ENCODE measurements at regions not wholly inside any gene's neighbourhood (a gene's known extent, or its start where the extent isn't known, plus 50 kb on each side); places are given as distances from the start of the nearest gene placed in this dataset.

GRCh38 chr11:113615098-113615497 lies 91.0 kb downstream of the TMPRSS5 start:
- no peak overlapping the region for H3K27ac ChIP-seq
- H4K20me1 ChIP-seq (ENCODE audit: insufficient read depth), result no peaks in the 10 kb centered on the region
- TF ChIP-seq EZH2 (IDR thresholded peaks at IDR 0.05; ENCODE audit: low read depth) (no peak), CTCF (conservative IDR thresholded peaks at IDR 0.05) (no peak)
- ChIA-PET CTCF (no interaction called here), POLR2A (ENCODE audit: unreplicated experiment) (no interaction called here)
- no peak for DNase-seq
- no peak overlapping the region for H3K4me3 ChIP-seq
- BruUV-seq (replicated peaks), result no TSS peak
- H2AFZ ChIP-seq, result no peak overlapping the region
- H3K79me2 ChIP-seq (ENCODE audit: low read depth), result no peaks in the 10 kb centered on the region
- no peaks in the 10 kb centered on the region for H3K9me3 ChIP-seq (ENCODE audit: insufficient read depth, low read depth)
- intact Hi-C loops (cut with micrococcal nuclease; ENCODE audit: unreplicated experiment), result no loop called here
- H3K9me2 ChIP-seq (ENCODE audit: insufficient read depth), result peaks cover 6% of the 10 kb centered on the region; the same call in 1 of the 2 replicates
- H3K27me3 ChIP-seq (ENCODE audit: insufficient read depth, low read depth), result peaks cover 16% of the 10 kb centered on the region
- no peaks in the 10 kb centered on the region for H3K36me3 ChIP-seq (ENCODE audit: low read depth)
- H3F3A ChIP-seq (ENCODE audit: insufficient read depth, low read depth), result no peaks in the 10 kb centered on the region
- H3K4me1 ChIP-seq (replicated peaks; ENCODE audit: insufficient read depth), result no peaks in the 10 kb centered on the region
- H3K4me2 ChIP-seq, result no peak overlapping the region

- TF ChIP-seq CTCF (conservative IDR thresholded peaks at IDR 0.05), result no peak
- TF ChIP-seq EZH2 (IDR thresholded peaks at IDR 0.05; ENCODE audit: low read depth), result no peak
- H3K4me1 ChIP-seq (replicated peaks; ENCODE audit: insufficient read depth), result no peaks in the 10 kb centered on the region
- no peaks in the 10 kb centered on the region for H3F3A ChIP-seq (ENCODE audit: insufficient read depth, low read depth)
- DNase-seq, result no peak
- no peak overlapping the region for H3K27ac ChIP-seq
- H3K27me3 ChIP-seq (ENCODE audit: insufficient read depth, low read depth), result peaks cover 16% of the 10 kb centered on the region
- intact Hi-C loops (cut with micrococcal nuclease; ENCODE audit: unreplicated experiment), result no loop called here
- ChIA-PET CTCF (no interaction called here), POLR2A (ENCODE audit: unreplicated experiment) (no interaction called here)
- no peak overlapping the region for H3K4me3 ChIP-seq
- H3K9me2 ChIP-seq (ENCODE audit: insufficient read depth), result peaks cover 6% of the 10 kb centered on the region; the same call in 1 of the 2 replicates
- no peaks in the 10 kb centered on the region for H3K36me3 ChIP-seq (ENCODE audit: low read depth)
- no peaks in the 10 kb centered on the region for H4K20me1 ChIP-seq (ENCODE audit: insufficient read depth)
- H3K9me3 ChIP-seq (ENCODE audit: insufficient read depth, low read depth), result no peaks in the 10 kb centered on the region
- no peak overlapping the region for H2AFZ ChIP-seq
- BruUV-seq (replicated peaks), result no TSS peak
- no peak overlapping the region for H3K4me2 ChIP-seq
- no peaks in the 10 kb centered on the region for H3K79me2 ChIP-seq (ENCODE audit: low read depth)
Measured at GRCh38 chr11:113614097-113614496, 92.0 kb downstream of the TMPRSS5 start.

GRCh38 chr11:113613619-113614018 lies 92.5 kb downstream of the TMPRSS5 start:
- intact Hi-C loops (cut with micrococcal nuclease; ENCODE audit: unreplicated experiment), result loop anchor here (2.0 kb wide), 1 partner anchor 15 kb away; no protein-coding TSS in a partner anchor
- Histone ChIP-seq H3K9me3 (ENCODE audit: insufficient read depth, low read depth) (no peaks in the 10 kb centered on the region), H3K4me1 (replicated peaks; ENCODE audit: insufficient read depth) (no peaks in the 10 kb centered on the region), H3K9me2 (ENCODE audit: insufficient read depth) (peaks cover 6% of the 10 kb centered on the region; the same call in 1 of the 2 replicates), H4K20me1 (ENCODE audit: insufficient read depth) (no peaks in the 10 kb centered on the region), H3K36me3 (ENCODE audit: low read depth) (no peaks in the 10 kb centered on the region), H3K4me3 (no peak overlapping the region), H2AFZ (no peak overlapping the region), H3K4me2 (no peak overlapping the region), H3K79me2 (ENCODE audit: low read depth) (no peaks in the 10 kb centered on the region), H3K27ac (no peak overlapping the region), H3K27me3 (ENCODE audit: insufficient read depth, low read depth) (peaks cover 16% of the 10 kb centered on the region), H3F3A (ENCODE audit: insufficient read depth, low read depth) (no peaks in the 10 kb centered on the region)
- no TSS peak for BruUV-seq (replicated peaks)
- no peak for TF ChIP-seq EZH2 (IDR thresholded peaks at IDR 0.05; ENCODE audit: low read depth)
- TF ChIP-seq CTCF (conservative IDR thresholded peaks at IDR 0.05), result no peak
- DNase-seq, result no peak
- ChIA-PET CTCF (no interaction called here), POLR2A (ENCODE audit: unreplicated experiment) (no interaction called here)
